ENCODE measurements at regions not wholly inside any gene's neighbourhood (a gene's known extent, or its start where the extent isn't known, plus 50 kb on each side); places are given as distances from the start of the nearest gene placed in this dataset.

- TF ChIP-seq POLR2A (IDR thresholded peaks at IDR 0.05): no peak
- no peak for TF ChIP-seq CTCF (IDR thresholded peaks at IDR 0.05)
Measured at GRCh38 chr2:128452536-128453530, 134.2 kb upstream of the HS6ST1 start.

Data from lower leg skin (tissue), 3 donors.